GM21447 (cell line): ENCODE measurements at regions not wholly inside any gene's neighbourhood (a gene's known extent, or its start where the extent isn't known, plus 50 kb on each side); places are given as distances from the start of the nearest gene placed in this dataset.

Experiments used
- ATAC-seq: cut with Tn5 transposase; IDR thresholded peaks from one replicate; pipeline ENCODE4 v1.9.1; 2021; ENCODE audit not compliant: unreplicated experiment

DNA sequence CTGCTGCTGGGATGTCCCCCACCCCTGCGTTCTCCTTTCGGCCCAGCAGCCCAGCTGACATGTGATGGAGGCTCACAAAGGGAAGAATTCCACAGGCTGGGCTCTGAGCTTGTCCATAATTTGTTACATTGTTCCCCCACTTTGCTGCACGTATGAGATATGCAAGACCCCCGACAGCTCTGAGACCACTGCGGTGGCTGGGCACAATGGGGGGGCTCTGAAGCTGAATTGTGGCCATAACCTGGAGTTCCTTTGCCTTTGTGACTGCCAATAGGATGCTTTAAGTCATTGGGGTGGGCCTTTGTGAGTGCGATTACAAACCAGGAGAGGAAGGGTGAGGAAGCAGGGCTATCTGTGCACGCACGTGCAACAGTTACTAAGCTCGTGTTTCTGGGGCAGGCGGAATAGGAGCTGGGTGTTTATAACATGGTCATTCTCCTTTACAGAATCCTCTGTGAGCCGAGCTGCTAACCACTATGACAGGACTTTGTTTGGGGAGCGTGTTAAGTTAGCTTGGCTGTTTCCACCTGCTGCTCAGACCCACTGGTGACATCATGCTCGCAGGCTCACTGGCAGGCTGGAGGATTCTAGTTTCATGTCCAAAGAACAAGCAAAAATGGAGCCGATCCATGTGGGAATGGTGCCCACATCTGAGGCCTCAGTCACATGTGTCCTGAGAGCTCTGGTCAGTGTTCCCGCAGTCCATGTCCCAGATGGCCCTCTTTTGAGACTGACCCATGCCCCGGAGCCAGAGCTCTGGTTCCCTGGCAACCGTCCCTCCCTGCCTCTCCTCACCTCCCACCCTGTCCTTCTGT lies 208.3 kb upstream of the SALL1 start:
- ATAC-seq: no peak

DNA sequence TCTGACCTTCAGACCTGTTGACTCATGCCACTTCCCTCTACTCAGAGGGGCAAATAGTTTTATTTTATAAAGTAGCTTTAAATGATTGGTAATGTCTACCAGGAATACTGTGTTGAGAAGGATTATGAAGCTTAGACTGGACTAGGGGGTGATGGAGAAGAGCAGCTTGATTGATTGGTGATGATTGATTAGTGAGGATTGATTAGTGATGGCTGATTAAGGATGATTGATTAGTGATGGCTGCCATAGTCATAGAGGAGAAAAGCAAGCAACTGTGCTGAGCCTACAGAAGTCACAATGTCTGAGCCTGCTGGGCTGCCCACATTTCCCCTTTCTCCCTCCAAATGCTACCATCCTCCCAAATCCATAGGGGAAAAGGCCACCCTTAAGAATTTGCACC lies 206.8 kb upstream of the SALL1 start:
- no peak for ATAC-seq

DNA sequence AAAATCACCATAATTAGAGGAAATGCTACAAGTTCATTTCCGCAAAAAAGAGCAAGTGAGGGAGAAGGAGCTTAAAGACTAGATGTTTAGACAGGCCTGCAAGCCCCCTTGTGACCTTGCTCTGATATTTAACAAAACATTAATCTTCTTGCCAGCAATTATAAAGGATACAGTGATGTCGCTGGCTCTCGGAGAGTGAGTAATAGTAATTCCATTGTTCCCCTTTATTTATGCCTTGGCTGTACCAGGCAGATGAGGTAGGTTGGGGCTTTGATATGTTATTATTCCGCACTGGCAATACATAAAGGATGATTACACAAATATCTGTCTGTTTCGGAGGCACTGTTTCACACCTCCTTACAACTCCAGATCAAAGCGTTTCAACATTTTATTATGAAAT lies 204.8 kb upstream of the SALL1 start:
- no peak for ATAC-seq

DNA sequence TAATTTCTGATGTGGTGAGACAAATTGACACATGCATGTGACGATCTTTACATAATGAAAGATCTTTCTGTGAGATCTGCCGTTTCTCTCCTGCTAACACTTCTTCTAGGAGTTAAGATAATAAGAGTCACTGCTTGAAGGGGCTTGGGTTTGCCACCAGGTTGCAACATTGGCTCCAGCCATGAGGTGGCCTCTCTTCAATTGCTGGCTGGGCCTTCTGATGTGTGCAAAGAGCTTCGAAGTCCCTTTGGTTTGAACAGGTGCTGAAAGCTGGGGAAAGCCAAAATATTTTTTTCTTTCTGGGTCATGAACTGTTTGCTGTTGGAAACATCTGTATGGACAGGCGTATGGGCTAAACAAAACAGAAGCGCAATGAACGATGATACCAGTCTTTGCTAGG lies 204.1 kb upstream of the SALL1 start:
- no peak for ATAC-seq

DNA sequence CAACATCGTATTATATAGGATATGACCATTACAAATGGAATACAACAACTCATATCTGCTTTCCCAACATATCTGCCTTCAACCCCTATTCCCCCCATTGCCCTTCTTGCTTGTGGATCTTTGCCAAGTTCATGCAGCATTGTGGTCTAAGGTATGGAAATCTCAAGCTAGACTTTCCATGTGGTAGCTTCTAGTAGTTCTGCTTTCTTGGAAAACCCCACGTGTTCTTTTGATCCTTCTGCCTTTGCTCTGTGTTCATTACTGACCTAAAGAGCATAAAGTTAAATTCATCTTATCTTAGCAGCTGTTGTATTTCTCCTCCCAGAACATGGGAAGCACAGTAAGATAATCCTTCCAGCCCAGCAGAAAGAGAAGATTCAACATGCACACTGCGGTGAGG lies 202.0 kb upstream of the SALL1 start:
- no peak for ATAC-seq

DNA sequence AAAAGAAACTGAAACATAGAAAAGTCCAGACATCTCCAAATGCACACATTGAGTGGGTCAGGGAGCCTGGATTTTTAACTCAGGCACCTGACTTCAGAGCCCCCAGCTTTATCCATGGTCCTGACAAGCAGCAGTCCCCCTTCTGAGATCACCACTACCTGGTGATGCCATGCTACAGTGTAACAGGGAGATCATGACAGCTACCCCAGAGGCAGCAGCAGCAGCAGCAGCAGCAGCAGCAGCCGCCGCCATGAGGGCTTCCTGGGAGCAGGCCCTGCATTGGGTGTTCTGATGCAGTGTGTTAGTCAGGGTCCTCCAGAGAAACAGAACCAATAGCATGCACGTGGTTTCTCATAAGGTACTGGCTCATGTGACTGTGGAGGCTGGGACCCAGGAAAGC lies 198.6 kb upstream of the SALL1 start:
- no peak for ATAC-seq

DNA sequence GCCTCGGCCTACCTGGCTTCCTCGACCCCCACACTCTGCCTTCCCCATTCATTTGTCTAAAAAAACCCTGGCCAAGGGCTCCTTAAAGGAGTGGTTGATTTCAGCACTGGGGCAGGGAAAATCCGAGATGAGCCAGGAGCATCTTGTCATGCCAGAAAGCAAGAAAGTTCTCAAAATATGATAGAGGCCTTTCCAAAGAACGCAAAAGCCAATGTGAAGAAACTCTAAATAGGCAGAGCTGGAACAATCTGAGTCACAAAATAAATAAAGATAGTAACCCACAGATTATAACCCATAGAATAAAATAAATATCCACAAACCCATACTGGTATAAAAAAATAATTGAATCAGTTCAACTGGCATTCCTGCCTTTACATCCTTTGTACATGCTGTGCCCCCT lies 192.3 kb upstream of the SALL1 start:
- ATAC-seq: no peak

DNA sequence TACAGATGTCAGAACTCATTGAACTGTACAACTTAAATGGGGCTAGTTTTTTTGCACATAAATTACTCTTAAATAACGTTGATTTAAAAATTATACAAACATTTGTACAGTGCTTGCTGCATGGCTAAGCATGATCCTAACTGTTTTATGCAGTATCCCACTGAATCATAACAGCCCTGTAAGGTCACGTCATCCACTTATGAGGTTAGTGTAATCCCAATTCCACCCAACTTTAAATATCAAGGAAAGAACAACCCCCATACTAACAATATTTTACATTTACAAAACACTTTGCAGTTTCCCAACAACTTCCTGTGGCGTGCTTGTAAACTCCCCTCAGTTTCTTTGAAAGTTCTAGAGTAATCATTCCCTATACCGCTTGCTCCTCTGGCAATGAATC lies 190.1 kb upstream of the SALL1 start:
- no peak for ATAC-seq

DNA sequence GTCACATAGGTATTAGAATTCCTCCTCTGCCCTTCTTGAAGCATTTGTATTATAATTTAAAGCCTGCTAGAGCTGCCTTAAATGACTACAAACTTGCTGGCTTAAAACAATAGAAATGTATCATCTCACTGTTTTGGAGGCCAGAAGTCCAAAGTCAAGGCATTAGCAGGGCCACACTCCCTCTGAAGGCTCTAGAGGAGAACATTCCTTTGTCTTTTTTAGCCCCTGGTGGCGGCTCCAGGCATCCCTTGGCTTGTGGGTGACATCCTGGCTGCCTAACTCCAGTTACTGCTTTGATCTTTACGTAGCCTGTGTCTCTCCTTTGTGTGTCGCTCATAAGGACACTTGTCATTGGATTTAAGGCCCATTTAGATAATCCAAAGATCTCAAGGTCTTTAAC lies 186.6 kb upstream of the SALL1 start:
- ATAC-seq: no peak

DNA sequence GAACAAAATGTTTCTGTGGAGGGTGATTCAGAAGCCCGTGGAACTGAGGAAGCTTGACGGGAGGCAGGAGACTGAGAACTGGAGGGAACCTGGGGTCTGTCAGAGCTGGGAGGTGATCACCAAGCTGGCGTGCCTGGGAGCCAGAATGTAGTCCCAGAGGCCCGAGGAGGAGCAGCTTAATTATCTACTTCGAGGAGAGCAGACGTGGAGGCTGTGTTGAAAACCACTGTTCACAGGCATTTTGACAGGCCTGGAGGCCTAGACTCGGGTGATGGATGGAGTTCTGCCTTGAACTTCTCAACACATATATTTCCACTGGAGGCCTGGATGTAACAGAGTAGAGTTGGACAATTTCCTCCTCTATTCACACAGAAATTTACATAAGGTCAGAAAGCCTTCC lies 177.7 kb upstream of the SALL1 start:
- no peak for ATAC-seq

DNA sequence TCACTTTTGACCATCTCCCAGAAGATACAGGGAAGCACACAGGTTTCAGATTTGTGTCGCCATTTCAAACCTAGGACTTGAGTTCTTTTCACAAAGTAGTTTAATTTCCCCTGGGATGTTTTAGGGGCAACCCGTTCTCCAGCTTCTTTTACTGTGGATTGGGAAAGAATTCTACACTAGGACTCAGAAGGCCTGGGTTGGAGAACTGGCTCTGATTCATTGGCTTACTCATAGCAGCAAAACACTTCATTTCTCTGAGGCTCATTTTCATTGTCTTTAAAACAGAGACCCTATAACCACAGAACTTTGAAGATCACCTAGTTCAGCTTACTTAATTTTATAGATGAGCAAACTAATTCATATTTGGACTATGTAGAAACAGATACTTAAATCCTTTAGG lies 175.9 kb upstream of the SALL1 start:
- no peak for ATAC-seq

DNA sequence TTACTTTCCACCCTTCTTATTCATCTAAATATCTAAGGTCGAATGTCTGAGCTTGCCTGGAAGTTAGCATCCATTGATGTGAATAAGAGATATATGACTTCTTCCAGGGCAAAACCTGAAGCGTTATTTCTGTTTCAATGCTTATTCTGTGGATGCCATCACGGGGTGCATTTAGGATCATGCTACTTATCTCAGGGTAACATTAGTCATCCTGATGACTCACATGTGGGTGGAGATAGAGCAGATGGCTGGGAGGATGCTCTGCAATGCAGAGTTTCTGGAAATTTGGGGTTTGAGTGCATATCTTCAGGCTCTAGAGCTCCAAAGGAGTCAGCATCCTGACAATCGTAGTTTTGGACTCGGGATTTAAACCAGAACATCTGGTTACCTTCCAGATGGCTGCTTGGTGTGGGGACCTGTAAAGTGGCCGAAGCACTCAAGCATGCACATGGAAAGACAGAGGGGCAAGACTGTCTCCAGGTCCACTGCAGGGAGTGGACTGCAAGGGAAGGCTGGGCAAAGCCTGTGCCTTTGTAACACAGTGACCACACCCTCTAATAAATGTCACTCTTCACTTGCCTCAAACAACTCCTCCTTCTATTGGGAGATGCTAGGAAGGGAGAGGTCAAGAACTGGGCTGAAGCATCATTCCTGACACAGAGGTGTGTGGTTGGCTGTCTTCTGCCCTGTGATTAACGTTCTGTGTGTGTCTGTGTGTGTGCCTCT lies 175.2 kb upstream of the SALL1 start:
- no peak for ATAC-seq

DNA sequence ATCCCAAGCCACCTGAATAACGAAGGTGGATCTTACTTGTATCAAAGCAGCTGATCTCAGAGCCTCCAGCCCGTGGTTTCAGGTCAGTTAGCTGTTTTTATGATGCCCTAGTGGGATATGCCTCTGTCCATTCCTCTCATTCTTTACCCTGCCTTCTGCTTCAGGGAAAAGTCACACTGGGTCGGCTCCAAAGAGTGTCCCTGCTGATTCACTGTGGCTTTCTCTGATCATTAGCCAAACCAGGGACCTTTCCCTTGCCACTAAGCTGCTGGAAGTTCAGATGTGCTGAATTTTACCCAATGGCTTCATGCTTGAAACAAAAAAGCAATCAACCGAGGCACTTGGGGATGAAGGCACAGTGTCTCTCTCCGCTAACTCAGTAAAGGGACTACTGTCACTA lies 170.2 kb upstream of the SALL1 start:
- no peak for ATAC-seq

DNA sequence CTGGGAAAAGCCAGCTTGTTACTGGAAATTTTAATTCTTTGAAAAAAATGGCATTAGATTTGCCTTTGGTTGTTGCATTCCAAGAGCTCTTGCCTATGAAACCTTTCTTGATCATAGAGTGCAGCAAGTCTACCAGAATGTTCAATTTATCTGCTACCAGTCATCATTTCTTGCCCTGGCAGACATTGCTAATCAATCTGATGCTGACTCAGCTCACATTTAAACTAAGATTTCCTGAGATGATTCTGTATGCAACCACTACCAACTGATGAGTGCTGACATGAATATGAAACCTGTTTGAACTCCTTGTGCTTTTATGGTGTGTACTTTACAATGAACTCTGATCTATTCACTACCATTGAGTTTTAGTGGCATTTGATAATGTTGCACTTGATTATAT lies 166.5 kb upstream of the SALL1 start:
- ATAC-seq: no peak

DNA sequence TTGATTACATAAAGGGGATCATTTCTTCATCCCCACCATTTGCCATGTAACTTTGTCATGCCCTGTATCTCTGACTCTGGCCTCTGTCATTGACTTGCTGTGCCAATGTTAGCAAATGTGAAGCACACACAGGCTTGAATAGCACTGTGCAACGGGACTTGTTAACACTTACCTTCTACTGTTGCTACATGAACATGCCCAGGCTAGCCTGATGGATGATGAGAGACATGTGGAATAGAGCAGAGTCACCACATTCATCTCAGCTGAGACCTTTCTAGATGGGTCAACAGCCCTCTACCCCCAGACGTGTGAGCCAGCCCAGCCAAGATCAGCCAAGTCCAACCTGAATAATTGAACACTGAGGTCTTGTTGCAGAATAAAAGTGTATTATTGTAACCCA lies 162.1 kb upstream of the SALL1 start:
- ATAC-seq: no peak

DNA sequence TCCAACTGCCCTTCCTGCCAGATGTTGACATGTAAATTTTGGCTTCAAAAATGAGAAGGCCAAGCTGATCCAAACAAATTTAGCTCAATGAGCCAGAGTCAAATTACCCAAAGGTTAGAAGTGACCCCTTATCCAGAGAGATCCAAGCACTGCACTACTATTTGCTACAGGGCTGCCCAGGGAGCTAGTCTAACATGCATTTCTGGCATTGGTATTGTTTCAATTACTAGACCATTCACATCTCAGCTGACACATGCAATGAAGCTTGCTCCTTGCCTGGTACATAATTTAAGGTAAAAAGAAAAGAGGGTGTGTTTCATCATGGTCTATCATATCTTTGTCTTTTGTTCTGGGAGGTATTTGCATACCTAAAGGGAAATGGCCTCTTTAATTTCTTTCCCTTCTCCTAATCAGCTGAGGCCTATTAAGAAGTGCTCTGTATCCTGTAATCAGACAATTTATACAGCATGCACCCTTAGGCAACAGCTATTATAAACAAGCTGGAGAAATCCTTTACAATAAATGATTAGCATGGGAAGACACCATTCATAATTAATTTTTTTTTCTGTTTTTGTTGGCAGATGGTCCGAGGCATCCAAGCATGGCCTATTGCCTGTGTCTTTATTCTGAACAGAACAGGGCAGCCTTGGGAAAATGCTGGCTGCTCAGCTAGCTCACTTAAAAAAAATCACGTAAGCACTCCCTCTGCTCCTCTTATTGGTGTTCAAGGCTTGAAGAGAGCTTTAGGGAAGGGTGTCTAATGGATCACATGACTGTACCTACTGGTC lies 161.5 kb upstream of the SALL1 start:
- no peak for ATAC-seq

DNA sequence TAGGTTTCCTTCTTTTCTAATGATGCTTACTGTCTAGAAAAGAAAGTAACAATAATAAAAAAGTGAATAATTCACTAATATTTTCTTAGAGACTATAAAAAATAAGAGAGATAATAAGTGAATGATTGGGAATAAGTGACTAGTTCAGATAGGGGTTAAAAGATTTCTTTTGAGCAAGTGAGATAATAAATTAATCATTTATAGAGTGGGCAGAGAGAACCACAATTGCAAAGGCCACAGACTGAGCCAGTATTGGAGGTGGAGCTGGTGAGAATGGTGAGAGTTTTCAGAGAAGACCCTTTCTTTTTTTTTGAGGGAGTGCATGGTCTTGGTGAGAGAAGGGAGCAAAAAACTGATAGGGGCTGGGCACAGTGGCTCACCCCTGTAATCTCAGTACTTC lies 159.1 kb upstream of the SALL1 start:
- ATAC-seq: no peak

DNA sequence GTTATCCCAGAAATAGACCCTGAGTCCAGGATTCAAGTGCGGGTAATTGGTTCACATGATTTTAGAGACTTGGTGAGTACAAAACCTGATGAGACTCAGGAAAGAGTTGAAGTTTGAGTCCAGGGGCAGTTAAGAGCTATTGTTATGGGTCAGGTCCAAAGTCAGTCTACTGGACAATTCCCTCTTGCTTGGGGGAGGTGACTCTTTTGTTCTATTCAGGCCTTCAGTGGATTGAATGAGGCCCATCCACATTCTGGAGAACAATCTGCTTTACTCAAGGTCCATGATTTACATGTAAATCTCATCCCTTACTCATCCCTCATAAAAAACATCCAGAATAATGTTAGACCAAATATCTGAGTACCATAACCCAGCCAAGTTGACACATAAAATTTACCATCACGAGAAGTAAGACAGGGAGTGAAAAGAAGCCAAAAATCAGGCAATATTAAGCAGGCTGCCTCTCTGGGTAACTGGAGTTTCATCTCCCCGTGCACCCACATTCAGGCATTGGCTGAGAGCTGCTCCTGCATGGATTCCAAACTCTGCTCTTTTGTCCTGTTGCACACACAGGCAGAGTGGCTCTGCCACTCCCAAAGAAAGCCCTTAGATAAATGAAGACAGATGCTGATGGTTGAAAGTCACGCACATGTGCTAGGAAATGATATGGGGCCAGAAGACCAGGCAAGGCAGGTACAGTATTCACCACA lies 156.0 kb upstream of the SALL1 start:
- no peak for ATAC-seq

DNA sequence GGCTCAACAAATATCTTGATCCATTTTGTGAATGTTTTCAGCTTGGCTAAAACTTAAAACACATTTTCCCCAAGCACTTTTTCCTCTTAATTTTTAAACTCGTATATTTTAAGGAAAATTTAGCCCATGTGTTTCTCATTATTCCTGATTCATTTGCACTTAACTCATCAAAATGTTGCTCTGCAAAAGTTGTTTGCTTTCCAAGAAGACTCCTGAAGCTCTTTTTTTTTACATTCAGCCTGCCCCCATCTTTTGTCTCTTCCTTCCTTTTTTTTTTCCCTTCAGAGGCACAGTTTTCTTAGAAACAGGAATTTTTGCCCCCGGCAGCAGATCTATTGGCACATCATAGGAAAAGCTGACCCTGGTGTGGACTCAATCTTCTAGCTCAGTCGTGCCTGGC lies 155.0 kb upstream of the SALL1 start:
- ATAC-seq: no peak

DNA sequence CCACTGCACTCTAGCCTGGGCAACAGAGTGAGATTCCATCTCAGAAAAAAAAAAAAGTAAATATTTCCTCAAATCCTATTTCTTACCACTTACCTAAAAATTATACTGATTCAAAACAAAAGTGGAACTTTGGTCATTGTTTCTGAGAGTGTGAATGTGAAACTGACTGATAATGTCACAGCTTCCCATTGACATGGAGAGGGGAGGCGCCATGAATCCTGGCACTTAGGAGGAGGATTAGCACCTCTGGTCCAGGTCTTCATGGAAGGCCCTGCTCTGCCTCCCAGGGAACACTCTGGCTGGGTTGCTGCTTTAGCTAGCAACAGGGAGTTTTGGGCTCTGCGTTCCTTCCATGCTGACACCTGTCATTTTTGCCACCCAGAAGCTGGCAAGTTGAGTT lies 154.3 kb upstream of the SALL1 start:
- ATAC-seq: no peak

DNA sequence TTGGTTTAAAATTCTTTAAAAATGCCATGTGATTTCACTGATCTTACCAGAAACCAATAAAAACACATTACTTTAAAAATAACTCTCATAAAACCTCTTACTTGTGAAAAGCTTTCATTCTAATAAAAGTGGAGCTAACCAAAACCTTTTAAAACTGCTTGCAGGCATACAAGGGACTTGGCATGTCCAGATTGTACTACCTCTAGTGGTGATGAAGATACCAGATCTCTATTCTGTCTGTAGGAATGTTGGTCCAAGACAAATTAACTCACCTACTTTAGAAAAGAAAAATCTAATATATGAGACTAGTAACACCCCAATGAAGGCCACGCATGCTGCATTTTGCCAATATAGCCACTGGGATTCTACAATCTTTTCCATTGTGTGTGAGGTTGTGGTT lies 151.0 kb upstream of the SALL1 start:
- ATAC-seq: no peak
